ENCODE measurements at regions not wholly inside any gene's neighbourhood (a gene's known extent, or its start where the extent isn't known, plus 50 kb on each side); places are given as distances from the start of the nearest gene placed in this dataset.

DNA sequence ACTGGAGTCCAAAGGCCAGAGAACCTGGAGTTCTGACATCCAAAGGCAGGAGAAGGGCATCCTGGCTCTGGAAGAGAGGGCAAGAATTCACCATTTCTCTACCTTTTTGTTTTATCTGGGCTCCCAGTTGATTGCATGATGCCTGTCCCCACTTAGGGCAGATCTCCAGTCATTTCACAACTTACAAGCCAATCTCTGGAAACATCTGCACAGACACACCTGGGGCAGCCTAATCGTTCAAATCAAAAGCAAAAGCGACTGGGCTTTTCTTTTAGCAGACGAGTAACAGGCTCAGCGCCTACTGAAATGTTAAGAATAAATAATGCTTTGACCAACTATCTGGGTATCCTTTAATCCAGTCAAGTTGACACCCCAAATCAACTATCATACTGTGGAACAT, 136.0 kb upstream of the NPY2R start:
- no peaks in the 10 kb centered on the region for H3K27me3 Mint-ChIP-seq
- H3K36me3 Mint-ChIP-seq (ENCODE audit: low read depth) = no peaks in the 10 kb centered on the region
- no peak overlapping the region for H3K4me3 Mint-ChIP-seq
- no peaks in the 10 kb centered on the region for H3K4me1 Mint-ChIP-seq
- TF ChIP-seq, protein P1, sequence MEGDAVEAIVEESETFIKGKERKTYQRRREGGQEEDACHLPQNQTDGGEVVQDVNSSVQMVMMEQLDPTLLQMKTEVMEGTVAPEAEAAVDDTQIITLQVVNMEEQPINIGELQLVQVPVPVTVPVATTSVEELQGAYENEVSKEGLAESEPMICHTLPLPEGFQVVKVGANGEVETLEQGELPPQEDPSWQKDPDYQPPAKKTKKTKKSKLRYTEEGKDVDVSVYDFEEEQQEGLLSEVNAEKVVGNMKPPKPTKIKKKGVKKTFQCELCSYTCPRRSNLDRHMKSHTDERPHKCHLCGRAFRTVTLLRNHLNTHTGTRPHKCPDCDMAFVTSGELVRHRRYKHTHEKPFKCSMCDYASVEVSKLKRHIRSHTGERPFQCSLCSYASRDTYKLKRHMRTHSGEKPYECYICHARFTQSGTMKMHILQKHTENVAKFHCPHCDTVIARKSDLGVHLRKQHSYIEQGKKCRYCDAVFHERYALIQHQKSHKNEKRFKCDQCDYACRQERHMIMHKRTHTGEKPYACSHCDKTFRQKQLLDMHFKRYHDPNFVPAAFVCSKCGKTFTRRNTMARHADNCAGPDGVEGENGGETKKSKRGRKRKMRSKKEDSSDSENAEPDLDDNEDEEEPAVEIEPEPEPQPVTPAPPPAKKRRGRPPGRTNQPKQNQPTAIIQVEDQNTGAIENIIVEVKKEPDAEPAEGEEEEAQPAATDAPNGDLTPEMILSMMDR (IDR thresholded peaks at IDR 0.05) = no peak
- intact Hi-C loops (cut with micrococcal nuclease) = no loop called here
- DNase-seq = no peak
- peaks cover 4% of the 10 kb centered on the region for H3K9me3 Mint-ChIP-seq
- POLR2A ChIA-PET = no interaction called here
- no peak overlapping the region for H3K27ac Mint-ChIP-seq
- CTCF ChIA-PET = no interaction called here
- no peak for ATAC-seq (ENCODE audit: low read depth)

DNA sequence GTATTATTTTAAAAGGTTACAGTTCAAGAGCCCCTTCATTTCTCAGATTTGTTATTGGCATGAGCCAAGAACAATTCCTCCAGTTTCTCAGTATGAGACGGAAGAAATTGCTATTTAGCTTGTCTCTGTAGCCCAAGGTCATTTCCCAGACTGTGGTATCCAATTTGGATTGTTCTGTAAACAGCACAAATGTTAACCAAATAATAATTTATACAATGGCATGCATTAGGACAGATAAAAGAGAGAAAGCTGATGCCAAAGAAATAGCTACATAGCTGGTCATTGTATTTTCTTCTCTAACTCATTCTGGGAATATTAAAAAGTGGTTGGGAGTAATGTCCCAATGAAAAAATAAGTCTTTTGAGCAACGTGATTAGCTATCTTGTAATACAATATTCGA, 134.6 kb upstream of the NPY2R start:
- Mint-ChIP-seq H3K27ac (no peak overlapping the region), H3K9me3 (no peaks in the 10 kb centered on the region), H3K27me3 (no peaks in the 10 kb centered on the region), H3K36me3 (ENCODE audit: low read depth) (no peaks in the 10 kb centered on the region), H3K4me1 (no peaks in the 10 kb centered on the region), H3K4me3 (no peak overlapping the region)
- ATAC-seq (ENCODE audit: low read depth) = no peak
- ChIA-PET CTCF (no interaction called here), POLR2A (no interaction called here)
- intact Hi-C loops (cut with micrococcal nuclease) = no loop called here
- DNase-seq = no peak
- TF ChIP-seq, protein P1 (IDR thresholded peaks at IDR 0.05) = no peak

DNA sequence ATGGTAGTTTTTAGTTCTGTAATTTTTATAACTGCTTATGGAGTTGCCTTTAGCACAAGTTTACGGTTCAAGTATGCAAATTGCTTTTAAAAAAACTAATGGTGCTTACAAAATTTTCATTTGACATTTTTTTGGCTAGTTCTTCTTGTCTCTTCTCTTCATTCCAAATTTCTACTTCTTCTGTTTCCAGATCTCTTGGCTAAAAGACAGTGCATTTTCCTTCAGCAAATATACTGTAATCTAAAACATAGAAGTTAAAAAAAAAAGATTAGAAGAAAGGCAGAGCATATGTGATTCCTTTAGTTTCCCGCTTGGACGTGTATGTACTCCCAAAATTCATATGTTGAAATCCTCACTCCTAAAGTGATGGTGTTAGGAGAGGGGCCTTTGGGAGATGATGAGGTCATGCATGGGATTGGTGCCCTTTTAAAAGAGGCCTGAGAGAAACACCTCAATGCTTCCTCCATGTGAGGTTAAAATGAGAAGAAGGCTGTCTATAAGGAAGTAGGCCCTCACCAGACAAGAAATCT, 132.1 kb upstream of the NPY2R start:
- CTCF ChIA-PET = no interaction called here
- H3K27ac Mint-ChIP-seq = no peak overlapping the region

DNA sequence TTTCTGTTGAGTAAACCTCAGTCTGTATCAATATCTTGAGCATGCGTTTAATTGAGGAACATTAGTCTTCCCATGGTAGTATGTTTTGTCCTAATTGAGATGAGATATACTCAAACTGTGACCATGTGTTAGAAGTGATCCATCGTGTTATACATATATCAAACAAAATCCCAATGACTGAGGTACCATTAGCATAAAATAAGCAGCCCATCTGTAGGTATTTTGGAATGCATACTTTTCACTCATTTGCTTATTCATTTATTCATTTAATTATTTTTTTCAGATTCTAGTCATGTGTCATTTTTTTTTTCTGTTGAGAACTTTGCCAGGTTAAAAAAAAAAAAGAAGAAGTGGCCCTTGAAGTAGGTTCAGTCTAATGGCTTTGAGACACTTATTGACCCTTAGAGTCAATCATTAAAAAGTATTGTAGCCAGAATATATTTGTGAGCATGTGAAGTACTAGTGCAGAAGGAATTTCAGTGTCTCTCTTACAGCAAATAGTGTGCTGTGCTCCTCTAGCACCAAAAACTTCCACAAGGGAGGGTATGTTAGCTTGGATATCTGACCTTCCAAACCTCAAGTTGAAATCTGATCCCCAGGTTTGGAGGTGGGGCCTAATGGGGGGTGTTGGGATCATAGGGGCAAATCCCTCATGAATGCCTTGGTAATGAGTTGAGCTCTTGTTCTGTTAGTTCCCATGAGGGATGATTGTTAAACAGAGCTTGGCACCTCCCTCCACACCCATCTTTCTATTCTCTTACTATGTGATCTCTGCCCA, 130.8 kb upstream of the NPY2R start:
- H3K4me3 Mint-ChIP-seq = no peak overlapping the region
- intact Hi-C loops (cut with micrococcal nuclease) = no loop called here
- H3K27me3 Mint-ChIP-seq = no peaks in the 10 kb centered on the region
- no peak overlapping the region for H3K27ac Mint-ChIP-seq
- ChIA-PET POLR2A (no interaction called here), CTCF (no interaction called here)
- no peaks in the 10 kb centered on the region for H3K9me3 Mint-ChIP-seq
- no peak for ATAC-seq (ENCODE audit: low read depth)
- H3K4me1 Mint-ChIP-seq = no peaks in the 10 kb centered on the region
- TF ChIP-seq, protein P1 (IDR thresholded peaks at IDR 0.05) = no peak
- no peak for DNase-seq
- H3K36me3 Mint-ChIP-seq (ENCODE audit: low read depth) = no peaks in the 10 kb centered on the region

More for the DNA sequence above, 132.1 kb upstream of the NPY2R start:
- Mint-ChIP-seq H3K4me1 (no peaks in the 10 kb centered on the region), H3K36me3 (ENCODE audit: low read depth) (no peaks in the 10 kb centered on the region), H3K4me3 (no peak overlapping the region), H3K9me3 (no peaks in the 10 kb centered on the region), H3K27me3 (no peaks in the 10 kb centered on the region)
- TF ChIP-seq, protein P1 (IDR thresholded peaks at IDR 0.05) = no peak
- DNase-seq = no peak
- intact Hi-C loops (cut with micrococcal nuclease) = no loop called here
- POLR2A ChIA-PET = no interaction called here
- ATAC-seq (ENCODE audit: low read depth) = no peak

DNA sequence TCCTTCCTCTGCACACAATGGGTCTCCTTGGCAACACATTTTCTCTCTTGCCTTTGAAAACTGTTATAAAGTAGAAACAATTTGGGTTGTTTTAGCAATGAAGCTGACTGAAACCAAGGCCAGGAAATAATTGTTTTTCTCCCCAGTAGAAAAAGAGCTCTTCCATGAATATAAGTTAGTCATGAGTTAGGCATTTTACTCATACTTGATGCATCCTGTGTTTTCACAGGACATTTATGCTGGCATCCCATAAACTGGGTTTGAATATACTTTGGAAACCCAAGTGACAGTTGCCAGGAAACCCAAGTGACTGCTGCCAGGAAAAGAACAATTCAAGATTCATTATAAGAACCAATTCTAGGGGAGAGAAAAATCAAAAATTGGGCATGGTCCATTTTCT, 128.6 kb upstream of the NPY2R start:
- POLR2A ChIA-PET = no interaction called here
- Mint-ChIP-seq H3K27ac (no peak overlapping the region), H3K27me3 (no peaks in the 10 kb centered on the region), H3K4me3 (no peak overlapping the region), H3K9me3 (peaks cover 2% of the 10 kb centered on the region), H3K4me1 (no peaks in the 10 kb centered on the region), H3K36me3 (ENCODE audit: low read depth) (no peaks in the 10 kb centered on the region)
- ATAC-seq (ENCODE audit: low read depth) (no peak), DNase-seq (no peak)
- CTCF ChIA-PET = no interaction called here
- intact Hi-C loops (cut with micrococcal nuclease) = no loop called here
- TF ChIP-seq, protein P1 (IDR thresholded peaks at IDR 0.05) = no peak
